Activated CD8-positive, alpha-beta T cell treated with anti-CD3 and anti-CD28 coated beads for 36 hours (primary cell): ENCODE measurements at regions not wholly inside any gene's neighbourhood (a gene's known extent, or its start where the extent isn't known, plus 50 kb on each side); places are given as distances from the start of the nearest gene placed in this dataset.

Experiments used
- ATAC-seq: fragments of 200-7000 bp; cut with Tn5 transposase; one replicate; pipeline ENCODE4 v1.10.0; 2021; ENCODE audit warnings: mild to moderate bottlenecking, moderate library complexity
- CTCF ChIA-PET: fragments of 350-600 bp; sonication (Branson Sonifier 250); formaldehyde crosslinking; loops from one replicate; lab custom pipeline; 2021; ENCODE audit warnings: antibody characterized with exemption; lab: Charles Lee
- POLR2A ChIA-PET: fragments of 350-600 bp; sonication (Branson Sonifier 250); formaldehyde crosslinking; loops from one replicate; lab custom pipeline; 2021; ENCODE audit warnings: antibody characterized with exemption; lab: Charles Lee
- DNase-seq: peaks from one replicate; pipeline ENCODE4 v3.0.0-alpha.2; 2020
- H3K27ac Mint-ChIP-seq: one replicate; pipeline ENCODE4 v1.8.0; 2021; ENCODE audit warnings: mild to moderate bottlenecking, mixed read lengths
- H3K27me3 Mint-ChIP-seq: one replicate; pipeline ENCODE4 v1.8.0; 2021; ENCODE audit warnings: mixed read lengths
- H3K36me3 Mint-ChIP-seq: one replicate; pipeline ENCODE4 v1.8.0; 2021; ENCODE audit warnings: low read depth, mixed read lengths
- H3K4me1 Mint-ChIP-seq: one replicate; pipeline ENCODE4 v1.8.0; 2021; ENCODE audit warnings: low read depth, mixed read lengths
- H3K4me3 Mint-ChIP-seq: one replicate; pipeline ENCODE4 v1.8.0; 2021; ENCODE audit warnings: mild to moderate bottlenecking, moderate library complexity, mixed read lengths
- H3K9me3 Mint-ChIP-seq: one replicate; pipeline ENCODE4 v1.8.0; 2021; ENCODE audit warnings: mixed read lengths
- CTCF ChIP-seq: fragments of 200-600 bp; IDR thresholded peaks from one replicate; pipeline ENCODE4 v1.8.0; 2022; ENCODE audit warnings: antibody characterized with exemption, mild to moderate bottlenecking
- intact Hi-C: fragments of 100-400 bp; cut with micrococcal nuclease; formaldehyde crosslinking; loops from one replicate; pipeline ENCODE4 v1.10.0; 2022

- TF ChIP-seq CTCF = no peak
- DNase-seq = no peak
- no peaks in the 10 kb centered on the region for H3K36me3 Mint-ChIP-seq
- ChIA-PET CTCF (no interaction called here), POLR2A (no interaction called here)
- H3K9me3 Mint-ChIP-seq = peaks cover 3% of the 10 kb centered on the region
- H3K27ac Mint-ChIP-seq = no peak overlapping the region
- intact Hi-C loops = no loop called here
- no peak for ATAC-seq
- no peak overlapping the region for H3K4me3 Mint-ChIP-seq
- H3K27me3 Mint-ChIP-seq = no peaks in the 10 kb centered on the region
- no peaks in the 10 kb centered on the region for H3K4me1 Mint-ChIP-seq
These were observed 706.9 kb upstream of the GHITM start for GRCh38 chr10:83432261-83433045.

- Mint-ChIP-seq H3K27me3 (no peaks in the 10 kb centered on the region), H3K36me3 (no peaks in the 10 kb centered on the region), H3K9me3 (peaks cover 3% of the 10 kb centered on the region), H3K4me1 (no peaks in the 10 kb centered on the region), H3K27ac (no peak overlapping the region), H3K4me3 (no peak overlapping the region)
- no peak for ATAC-seq
- no peak for DNase-seq
- ChIA-PET POLR2A (no interaction called here), CTCF (no interaction called here)
- intact Hi-C loops = no loop called here
- no peak for TF ChIP-seq CTCF
These were observed 705.6 kb upstream of the GHITM start for GRCh38 chr10:83433705-83434104.

- Mint-ChIP-seq H3K36me3 (no peaks in the 10 kb centered on the region), H3K27me3 (no peaks in the 10 kb centered on the region), H3K9me3 (peaks cover 5% of the 10 kb centered on the region), H3K27ac (no peak overlapping the region), H3K4me3 (no peak overlapping the region), H3K4me1 (no peaks in the 10 kb centered on the region)
- no peak for TF ChIP-seq CTCF
- ChIA-PET POLR2A (no interaction called here), CTCF (no interaction called here)
- no peak for DNase-seq
- no peak for ATAC-seq
- intact Hi-C loops = no loop called here
These were observed 691.3 kb upstream of the GHITM start for GRCh38 chr10:83448013-83448412.

GRCh38 chr10:83458611-83459010 lies 680.7 kb upstream of the GHITM start:
- POLR2A ChIA-PET = no interaction called here
- Mint-ChIP-seq H3K4me1 (no peaks in the 10 kb centered on the region), H3K9me3 (peaks cover 7% of the 10 kb centered on the region), H3K36me3 (no peaks in the 10 kb centered on the region), H3K27ac (no peak overlapping the region), H3K4me3 (no peak overlapping the region), H3K27me3 (no peaks in the 10 kb centered on the region)
- TF ChIP-seq CTCF = no peak
- CTCF ChIA-PET = no interaction called here
- intact Hi-C loops = no loop called here
- DNase-seq = no peak
- ATAC-seq = no peak

GRCh38 chr10:83459124-83459523 lies 680.2 kb upstream of the GHITM start:
- POLR2A ChIA-PET = no interaction called here
- intact Hi-C loops = no loop called here
- peaks cover 8% of the 10 kb centered on the region for H3K9me3 Mint-ChIP-seq
- no peak overlapping the region for H3K4me3 Mint-ChIP-seq
- no peaks in the 10 kb centered on the region for H3K27me3 Mint-ChIP-seq
- no peaks in the 10 kb centered on the region for H3K4me1 Mint-ChIP-seq
- no peak for TF ChIP-seq CTCF
- H3K36me3 Mint-ChIP-seq = no peaks in the 10 kb centered on the region
- ATAC-seq (no peak), DNase-seq (no peak)
- no peak overlapping the region for H3K27ac Mint-ChIP-seq
- CTCF ChIA-PET = no interaction called here
